Keratinocyte (primary cell): ENCODE measurements at regions not wholly inside any gene's neighbourhood (a gene's known extent, or its start where the extent isn't known, plus 50 kb on each side); places are given as distances from the start of the nearest gene placed in this dataset.

Experiments
- DNase-seq: peaks from one replicate; pipeline ENCODE4 v3.0.0-alpha.2; 2011; ENCODE audit warnings: low read depth, missing footprints, low spot score
- FAIRE-seq: peaks from 2 replicates; lab custom pipeline; 2011; peaks lifted over from hg19 to GRCh38; lab: Jason Lieb, UNC
- H2AFZ ChIP-seq: 2 replicates; pipeline ENCODE4 v1.6.0; 2012; ENCODE audit warnings: low read length, control low read depth, inconsistent platforms; ENCODE audit not compliant: control insufficient read depth
- H3K27ac ChIP-seq: 2 replicates; pipeline ENCODE4 v1.5.1; 2011; ENCODE audit warnings: low read length; ENCODE audit not compliant: control insufficient read depth, insufficient read depth
- H3K27me3 ChIP-seq: 3 replicates; pipeline ENCODE4 v1.6.0; 2011; ENCODE audit warnings: low read length; ENCODE audit not compliant: control insufficient read depth, insufficient read depth; ENCODE audit errors: extremely low read depth
- H3K36me3 ChIP-seq, 2 experiments: 2 replicates in 1 of 2; 3 replicates in 1 of 2; pipeline ENCODE4 v1.5.1; 2011; ENCODE audit warnings: low read length in 2 of 2, mild to moderate bottlenecking in 1 of 2; ENCODE audit not compliant: control insufficient read depth in 2 of 2, insufficient read depth in 2 of 2; ENCODE audit errors: extremely low read depth in 1 of 2
- H3K4me1 ChIP-seq: 3 replicates; pipeline ENCODE4 v1.5.1; 2011; ENCODE audit warnings: low read length; ENCODE audit not compliant: control insufficient read depth, insufficient read depth; ENCODE audit errors: extremely low read depth
- H3K4me2 ChIP-seq: 3 replicates; pipeline ENCODE4 v1.6.0; 2011; ENCODE audit warnings: low read depth, low read length; ENCODE audit not compliant: control insufficient read depth, insufficient read depth; ENCODE audit errors: extremely low read depth
- H3K4me3 ChIP-seq, 3 experiments: fragments of 200-600 bp in 1 of 3; sonication (generic) in 1 of 3; 2 replicates in 2 of 3; 3 replicates in 1 of 3; pipeline ENCODE4 v1.5.1; 2011 to 2016; ENCODE audit warnings: low read length in 3 of 3, mild to moderate bottlenecking in 3 of 3, control low read depth in 2 of 3, inconsistent platforms in 1 of 3, low read depth in 1 of 3, mixed read lengths in 1 of 3, mixed run types in 1 of 3, moderate library complexity in 1 of 3; ENCODE audit not compliant: control insufficient read depth in 2 of 3, insufficient read depth in 2 of 3; ENCODE audit errors: extremely low read depth in 1 of 3
- H3K79me2 ChIP-seq: 2 replicates; pipeline ENCODE4 v1.6.0; 2012; ENCODE audit warnings: low read length; ENCODE audit not compliant: control insufficient read depth, insufficient read depth
- H3K9ac ChIP-seq: 3 replicates; pipeline ENCODE4 v1.6.0; 2011; ENCODE audit warnings: low read length; ENCODE audit not compliant: control insufficient read depth, insufficient read depth; ENCODE audit errors: extremely low read depth
- H3K9me1 ChIP-seq: 3 replicates; pipeline ENCODE4 v1.6.0; 2011; ENCODE audit warnings: low read length; ENCODE audit not compliant: control insufficient read depth, insufficient read depth; ENCODE audit errors: extremely low read depth
- H3K9me3 ChIP-seq: 2 replicates; pipeline ENCODE4 v1.5.1; 2012; ENCODE audit warnings: low read depth, low read length; ENCODE audit not compliant: control insufficient read depth
- H4K20me1 ChIP-seq: 3 replicates; pipeline ENCODE4 v1.6.0; 2011; ENCODE audit warnings: low read length; ENCODE audit not compliant: control insufficient read depth, insufficient read depth; ENCODE audit errors: extremely low read depth
- CTCF ChIP-seq, 3 experiments: IDR thresholded peaks in 1 of 3; conservative IDR thresholded peaks in 1 of 3; optimal IDR thresholded peaks in 1 of 3; 2 replicates in 2 of 3; 3 replicates in 1 of 3; pipeline versions ENCODE3 to v1.5.1; 2011; ENCODE audit warnings: low read length in 3 of 3, mild to moderate bottlenecking in 3 of 3, moderate library complexity in 2 of 3, control low read depth in 1 of 3, inconsistent platforms in 1 of 3; ENCODE audit not compliant: insufficient read depth in 2 of 3; ENCODE audit errors: extremely low read depth in 1 of 3
- EZH2 ChIP-seq: IDR thresholded peaks from one replicate; pipeline ENCODE4 v1.6.1; 2012; ENCODE audit warnings: inconsistent platforms, mild to moderate bottlenecking, low read length, moderate library complexity
- dilution Hi-C: fragments of 300-500 bp; cut with MboI; formaldehyde crosslinking; loops from one replicate; pipeline ENCODE4 v1.7.0; 2020; ENCODE audit warnings: low sequenced_read_pairs; ENCODE audit not compliant: extremely low pct_ligation_motif_present

DNA sequence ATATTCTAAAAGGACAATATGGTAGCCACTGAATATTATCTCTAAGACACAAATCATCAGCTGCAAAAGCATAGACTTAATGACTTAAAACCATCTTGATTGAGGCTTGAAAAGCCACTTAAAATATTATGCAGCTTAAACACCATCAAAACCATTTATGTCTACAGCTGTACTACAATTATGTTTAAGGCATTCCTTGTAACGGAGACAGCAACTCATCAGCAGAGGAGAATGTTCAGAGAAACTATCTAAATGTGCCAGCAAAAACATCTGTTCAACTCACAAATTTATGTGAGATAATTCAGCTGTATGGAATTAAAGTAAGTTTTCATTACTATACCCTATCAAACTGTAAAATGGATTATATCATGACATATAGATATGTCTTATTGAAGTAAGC is 147.9 kb upstream of the CTSO start:
- H4K20me1 ChIP-seq, result no peaks in the 10 kb centered on the region
- dilution Hi-C loops, result no loop called here
- DNase-seq (no peak), FAIRE-seq (no peak)
- TF ChIP-seq CTCF (optimal IDR thresholded peaks at IDR 0.05 in 1 of 3, IDR thresholded peaks at IDR 0.05 in 1 of 3, conservative IDR thresholded peaks at IDR 0.05 in 1 of 3; ENCODE audit: extremely low read depth in 1 of 3, insufficient read depth in 2 of 3, low read length in 3 of 3) (no peak), EZH2 (no peak)
- no peaks in the 10 kb centered on the region for H3K4me1 ChIP-seq
- H3K27ac ChIP-seq, result no peak overlapping the region
- H3K4me3 ChIP-seq, result no peak overlapping the region
- H3K9ac ChIP-seq, result no peak overlapping the region
- no peaks in the 10 kb centered on the region for H3K27me3 ChIP-seq
- H2AFZ ChIP-seq, result no peak overlapping the region
- no peaks in the 10 kb centered on the region for H3K9me1 ChIP-seq
- no peaks in the 10 kb centered on the region for H3K79me2 ChIP-seq
- no peaks in the 10 kb centered on the region for H3K36me3 ChIP-seq
- no peak overlapping the region for H3K4me2 ChIP-seq
- H3K9me3 ChIP-seq, result no peaks in the 10 kb centered on the region

DNA sequence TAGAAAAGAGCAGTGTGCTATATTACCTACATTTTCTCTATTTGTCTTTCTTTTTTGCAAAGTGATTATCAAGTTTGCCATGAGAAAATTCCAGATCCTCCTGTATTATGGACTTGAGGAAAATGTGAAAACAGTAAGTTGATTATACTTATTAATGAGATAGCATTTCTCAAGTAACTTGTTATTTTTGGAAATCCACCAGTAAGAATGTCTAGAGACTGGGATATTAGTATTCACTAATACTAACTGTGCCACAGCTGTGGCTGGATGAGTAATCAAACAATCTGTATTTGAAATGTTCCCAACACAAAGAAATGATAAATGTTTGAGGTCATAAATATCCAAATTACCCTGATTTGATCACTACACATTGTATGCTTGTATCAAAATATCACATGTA is 147.0 kb upstream of the CTSO start:
- H3K36me3 ChIP-seq, result no peaks in the 10 kb centered on the region
- no peaks in the 10 kb centered on the region for H4K20me1 ChIP-seq
- no peaks in the 10 kb centered on the region for H3K9me1 ChIP-seq
- H3K27ac ChIP-seq, result no peak overlapping the region
- FAIRE-seq, result no peak
- H3K27me3 ChIP-seq, result no peaks in the 10 kb centered on the region
- H3K9me3 ChIP-seq, result no peaks in the 10 kb centered on the region
- TF ChIP-seq CTCF (optimal IDR thresholded peaks at IDR 0.05 in 1 of 3, IDR thresholded peaks at IDR 0.05 in 1 of 3, conservative IDR thresholded peaks at IDR 0.05 in 1 of 3; ENCODE audit: extremely low read depth in 1 of 3, insufficient read depth in 2 of 3, low read length in 3 of 3), result no peak
- no peak for TF ChIP-seq EZH2
- DNase-seq, result no peak
- no peaks in the 10 kb centered on the region for H3K79me2 ChIP-seq
- H3K4me1 ChIP-seq, result no peaks in the 10 kb centered on the region
- no peak overlapping the region for H3K4me3 ChIP-seq
- no peak overlapping the region for H3K4me2 ChIP-seq
- H3K9ac ChIP-seq, result no peak overlapping the region
- H2AFZ ChIP-seq, result no peak overlapping the region
- dilution Hi-C loops, result no loop called here
